ENCODE measurements at regions not wholly inside any gene's neighbourhood (a gene's known extent, or its start where the extent isn't known, plus 50 kb on each side); places are given as distances from the start of the nearest gene placed in this dataset.

GRCh38 chr10:81473755-81474154 is 401.2 kb upstream of the NRG3 start:
- Histone ChIP-seq H2AFZ (ENCODE audit: low read depth, low read length, severe bottlenecking) (no peak overlapping the region), H3K4me2 (ENCODE audit: low read depth, low read length, poor library complexity, severe bottlenecking) (no peak overlapping the region), H3K27me3 (ENCODE audit: low read length) (no peaks in the 10 kb centered on the region), H4K20me1 (ENCODE audit: low read depth, low read length) (no peaks in the 10 kb centered on the region), H3K27ac (ENCODE audit: low read depth, low read length) (no peak overlapping the region), H3K9me3 (ENCODE audit: insufficient read depth, low read length) (no peaks in the 10 kb centered on the region), H3K4me3 (ENCODE audit: insufficient read depth, low read length, poor library complexity, severe bottlenecking) (no peak overlapping the region), H3K9ac (ENCODE audit: low read length) (no peak overlapping the region), H3K79me2 (ENCODE audit: insufficient read depth, low read length) (no peaks in the 10 kb centered on the region), H3K36me3 (ENCODE audit: low read length) (no peaks in the 10 kb centered on the region), H3F3A (ENCODE audit: insufficient read depth) (no peaks in the 10 kb centered on the region), H3K9me2 (replicated peaks; ENCODE audit: insufficient read depth, low read length) (no peaks in the 10 kb centered on the region)
- TF ChIP-seq CTCF (IDR thresholded peaks at IDR 0.05; ENCODE audit: insufficient read depth, low read length, poor library complexity, severe bottlenecking) (no peak), EZH2phosphoT487 (conservative IDR thresholded peaks at IDR 0.05; ENCODE audit: low read length) (no peak)

GRCh38 chr10:81479316-81479715 is 395.7 kb upstream of the NRG3 start:
- Histone ChIP-seq H4K20me1 (ENCODE audit: low read depth, low read length) (no peaks in the 10 kb centered on the region), H3K9ac (ENCODE audit: low read length) (no peak overlapping the region), H3K9me2 (replicated peaks; ENCODE audit: insufficient read depth, low read length) (no peaks in the 10 kb centered on the region), H3K36me3 (ENCODE audit: low read length) (no peaks in the 10 kb centered on the region), H3F3A (ENCODE audit: insufficient read depth) (no peaks in the 10 kb centered on the region), H3K4me3 (ENCODE audit: insufficient read depth, low read length, poor library complexity, severe bottlenecking) (no peak overlapping the region), H3K4me2 (ENCODE audit: low read depth, low read length, poor library complexity, severe bottlenecking) (no peak overlapping the region), H3K27me3 (ENCODE audit: low read length) (no peaks in the 10 kb centered on the region), H3K9me3 (ENCODE audit: insufficient read depth, low read length) (no peaks in the 10 kb centered on the region), H3K79me2 (ENCODE audit: insufficient read depth, low read length) (no peaks in the 10 kb centered on the region), H3K27ac (ENCODE audit: low read depth, low read length) (no peak overlapping the region), H2AFZ (ENCODE audit: low read depth, low read length, severe bottlenecking) (no peak overlapping the region)
- TF ChIP-seq EZH2phosphoT487 (conservative IDR thresholded peaks at IDR 0.05; ENCODE audit: low read length): no peak
- TF ChIP-seq CTCF (IDR thresholded peaks at IDR 0.05; ENCODE audit: insufficient read depth, low read length, poor library complexity, severe bottlenecking): no peak

GRCh38 chr10:81496626-81497025 is 378.4 kb upstream of the NRG3 start:
- Histone ChIP-seq H3K36me3 (ENCODE audit: low read length) (no peaks in the 10 kb centered on the region), H3K4me3 (ENCODE audit: insufficient read depth, low read length, poor library complexity, severe bottlenecking) (no peak overlapping the region), H3F3A (ENCODE audit: insufficient read depth) (no peaks in the 10 kb centered on the region), H3K27me3 (ENCODE audit: low read length) (no peaks in the 10 kb centered on the region), H3K9me3 (ENCODE audit: insufficient read depth, low read length) (no peaks in the 10 kb centered on the region), H2AFZ (ENCODE audit: low read depth, low read length, severe bottlenecking) (no peak overlapping the region), H3K4me2 (ENCODE audit: low read depth, low read length, poor library complexity, severe bottlenecking) (no peak overlapping the region), H4K20me1 (ENCODE audit: low read depth, low read length) (no peaks in the 10 kb centered on the region), H3K27ac (ENCODE audit: low read depth, low read length) (no peak overlapping the region), H3K79me2 (ENCODE audit: insufficient read depth, low read length) (no peaks in the 10 kb centered on the region), H3K9ac (ENCODE audit: low read length) (no peak overlapping the region), H3K9me2 (replicated peaks; ENCODE audit: insufficient read depth, low read length) (no peaks in the 10 kb centered on the region)
- no peak for TF ChIP-seq CTCF (IDR thresholded peaks at IDR 0.05; ENCODE audit: insufficient read depth, low read length, poor library complexity, severe bottlenecking)
- no peak for TF ChIP-seq EZH2phosphoT487 (conservative IDR thresholded peaks at IDR 0.05; ENCODE audit: low read length)

All from SU-DHL-6 (cell line).